Gastrocnemius medialis (tissue), 4 donors: ENCODE measurements at regions not wholly inside any gene's neighbourhood (a gene's known extent, or its start where the extent isn't known, plus 50 kb on each side); places are given as distances from the start of the nearest gene placed in this dataset.

Experiments
- ATAC-seq, 2 donors: fragments of 150-250 bp; one replicate each; pipeline ENCODE4 v1.9.1; 2016
- DNase-seq, 2 donors: peaks; one replicate each; pipeline ENCODE4 v3.0.0-alpha.2; 2019
- H3K27ac ChIP-seq, 4 donors: fragments of 200-600 bp; sonication (generic); 1 replicate in 1 of 4; 2 replicates in 3 of 4; pipeline ENCODE4 v1.5.1; 2016 to 2018; ENCODE audit warnings: mild to moderate bottlenecking in 2 of 4, moderate library complexity in 1 of 4
- H3K27me3 ChIP-seq, 3 donors: fragments of 200-600 bp; sonication (generic) in 2 of 3; 1 replicate in 1 of 3; 2 replicates in 2 of 3; pipeline versions ENCODE4 v1.5.1 to v1.6.0; 2016 to 2019; ENCODE audit warnings: mild to moderate bottlenecking in 1 of 3, moderate library complexity in 1 of 3
- H3K36me3 ChIP-seq, 2 donors: fragments of 200-600 bp; sonication (generic) in 1 of 2; one replicate each; pipeline ENCODE4 v1.5.1; 2017 to 2018
- H3K4me1 ChIP-seq, 2 donors: fragments of 200-600 bp; sonication (generic) in 1 of 2; one replicate each; pipeline ENCODE4 v1.5.1; 2016 to 2017; ENCODE audit warnings: mild to moderate bottlenecking in 2 of 2
- H3K4me3 ChIP-seq, 4 donors: fragments of 200-600 bp; sonication (generic) in 3 of 4; 1 replicate in 1 of 4; 2 replicates in 3 of 4; pipeline ENCODE4 v1.5.1; 2016 to 2019; ENCODE audit warnings: mild to moderate bottlenecking in 2 of 4
- H3K9me3 ChIP-seq, 3 donors: fragments of 200-600 bp; sonication (generic) in 2 of 3; 1 replicate in 1 of 3; 2 replicates in 2 of 3; pipeline ENCODE4 v1.5.1; 2016 to 2019
- CTCF ChIP-seq, 5 experiments: fragments of 450-650 bp in 3 of 5; fragments of 200-600 bp in 2 of 5; sonication (generic) in 2 of 5; IDR thresholded peaks in 4 of 5; conservative IDR thresholded peaks in 1 of 5; 1 replicate in 4 of 5; 2 replicates in 1 of 5; pipeline ENCODE4 v1.5.1; 2016 to 2019; ENCODE audit warnings: antibody characterized with exemption in 5 of 5, mild to moderate bottlenecking in 3 of 5, moderate library complexity in 3 of 5
- POLR2A ChIP-seq, 2 donors: fragments of 450-650 bp; IDR thresholded peaks; one replicate each; pipeline ENCODE4 v1.6.1; 2017; ENCODE audit warnings: antibody characterized with exemption in 2 of 2, mild to moderate bottlenecking in 2 of 2, moderate library complexity in 2 of 2
- in situ Hi-C, 4 donors: fragments of 200-750 bp; cut with MboI; loops; one replicate each; pipeline versions ENCODE4 v1.15.0 to v1.8.0; 2017; ENCODE audit warnings: low sequenced_read_pairs in 4 of 4
- intact Hi-C: fragments of 100-400 bp; cut with DNase I; formaldehyde crosslinking; loops from one replicate; pipeline ENCODE4 v1.15.1; 2023; ENCODE audit warnings: low total_unique reads

GRCh38 chr1:232452736-232453440, 177.0 kb downstream of the SIPA1L2 start:
- DNase-seq (no peak), ATAC-seq (no peak)
- no peak for TF ChIP-seq POLR2A (IDR thresholded peaks at IDR 0.05)
- TF ChIP-seq CTCF (IDR thresholded peaks at IDR 0.05 in 4 of 5, conservative IDR thresholded peaks at IDR 0.05 in 1 of 5), result no peak
- intact Hi-C loops (no loop called here), in situ Hi-C loops (no loop called here)
- no peak overlapping the region for H3K4me3 ChIP-seq
- no peaks in the 10 kb centered on the region for H3K27me3 ChIP-seq
- no peak overlapping the region for H3K27ac ChIP-seq
- no peaks in the 10 kb centered on the region for H3K9me3 ChIP-seq
- no peaks in the 10 kb centered on the region for H3K4me1 ChIP-seq
- H3K36me3 ChIP-seq, result no peaks in the 10 kb centered on the region

GRCh38 chr1:232452117-232452516, 177.8 kb downstream of the SIPA1L2 start:
- ATAC-seq, result no peak
- intact Hi-C loops, result no loop called here
- Histone ChIP-seq H3K9me3 (no peaks in the 10 kb centered on the region), H3K4me1 (no peaks in the 10 kb centered on the region), H3K4me3 (no peak overlapping the region), H3K27me3 (no peaks in the 10 kb centered on the region), H3K27ac (no peak overlapping the region), H3K36me3 (no peaks in the 10 kb centered on the region)
- in situ Hi-C loops, result no loop called here
- DNase-seq, result no peak
- TF ChIP-seq POLR2A (IDR thresholded peaks at IDR 0.05), result no peak
- TF ChIP-seq CTCF (IDR thresholded peaks at IDR 0.05 in 4 of 5, conservative IDR thresholded peaks at IDR 0.05 in 1 of 5), result no peak

GRCh38 chr1:232451506-232451905, 178.4 kb downstream of the SIPA1L2 start:
- Histone ChIP-seq H3K27me3 (no peaks in the 10 kb centered on the region), H3K4me3 (no peak overlapping the region), H3K27ac (no peak overlapping the region), H3K9me3 (no peaks in the 10 kb centered on the region), H3K4me1 (no peaks in the 10 kb centered on the region), H3K36me3 (no peaks in the 10 kb centered on the region)
- intact Hi-C loops, result no loop called here
- in situ Hi-C loops, result no loop called here
- TF ChIP-seq POLR2A (IDR thresholded peaks at IDR 0.05) (no peak), CTCF (IDR thresholded peaks at IDR 0.05 in 4 of 5, conservative IDR thresholded peaks at IDR 0.05 in 1 of 5) (no peak)
- no peak for ATAC-seq
- no peak for DNase-seq

- intact Hi-C loops, result no loop called here
- Histone ChIP-seq H3K36me3 (no peaks in the 10 kb centered on the region), H3K4me1 (no peaks in the 10 kb centered on the region), H3K27ac (no peak overlapping the region), H3K27me3 (no peaks in the 10 kb centered on the region), H3K4me3 (no peak overlapping the region), H3K9me3 (no peaks in the 10 kb centered on the region)
- TF ChIP-seq CTCF (IDR thresholded peaks at IDR 0.05 in 4 of 5, conservative IDR thresholded peaks at IDR 0.05 in 1 of 5) (no peak), POLR2A (IDR thresholded peaks at IDR 0.05) (no peak)
- no peak for DNase-seq
- in situ Hi-C loops, result no loop called here
- no peak for ATAC-seq
Measured at GRCh38 chr1:232450615-232451014, 179.3 kb downstream of the SIPA1L2 start.

GRCh38 chr1:232447125-232447524, 182.8 kb downstream of the SIPA1L2 start:
- DNase-seq (no peak), ATAC-seq (no peak)
- Histone ChIP-seq H3K4me3 (no peak overlapping the region), H3K9me3 (no peaks in the 10 kb centered on the region), H3K27ac (no peak overlapping the region), H3K36me3 (no peaks in the 10 kb centered on the region), H3K27me3 (no peaks in the 10 kb centered on the region), H3K4me1 (no peaks in the 10 kb centered on the region)
- TF ChIP-seq CTCF (IDR thresholded peaks at IDR 0.05 in 4 of 5, conservative IDR thresholded peaks at IDR 0.05 in 1 of 5) (no peak), POLR2A (IDR thresholded peaks at IDR 0.05) (no peak)
- in situ Hi-C loops (no loop called here), intact Hi-C loops (no loop called here)
